ENCODE measurements at regions not wholly inside any gene's neighbourhood (a gene's known extent, or its start where the extent isn't known, plus 50 kb on each side); places are given as distances from the start of the nearest gene placed in this dataset.
A peak's percentile ranks its signal among the peaks of the same experiment; 100 is the strongest.

GRCh38 chr7:66556177-66556548 is 72.5 kb upstream of the KCTD7 start:
- H3K36me3 ChIP-seq (ENCODE audit: control insufficient read depth, insufficient read depth, low read length) = peaks cover 11% of the 10 kb centered on the region

GRCh38 chr7:66556549-66557213 is 72.0 kb upstream of the KCTD7 start:
- no peak for DNase-seq (ENCODE audit: extremely low read depth, insufficient read length)
- H3K4me3 ChIP-seq (replicated peaks; ENCODE audit: low read depth, low read length) = no peak overlapping the region
- H3K27me3 ChIP-seq (replicated peaks; ENCODE audit: control insufficient read depth, insufficient read depth, low read length) = no peaks in the 10 kb centered on the region
- TF ChIP-seq CTCF (IDR thresholded peaks at IDR 0.05; ENCODE audit: insufficient read depth, low read length, poor library complexity, severe bottlenecking) = no peak
- peaks cover 8% of the 10 kb centered on the region for H3K36me3 ChIP-seq (ENCODE audit: control insufficient read depth, insufficient read depth, low read length)

More at GRCh38 chr7:66556177-66556548, 72.5 kb upstream of the KCTD7 start:
- H3K27me3 ChIP-seq (replicated peaks; ENCODE audit: control insufficient read depth, insufficient read depth, low read length) = no peaks in the 10 kb centered on the region
- DNase-seq (ENCODE audit: extremely low read depth, insufficient read length) = no peak
- no peak for TF ChIP-seq CTCF (IDR thresholded peaks at IDR 0.05; ENCODE audit: insufficient read depth, low read length, poor library complexity, severe bottlenecking)
- H3K4me3 ChIP-seq (replicated peaks; ENCODE audit: low read depth, low read length) = no peak overlapping the region

GRCh38 chr7:66557214-66558200 is 71.2 kb upstream of the KCTD7 start:
- H3K4me3 ChIP-seq (replicated peaks; ENCODE audit: low read depth, low read length) = no peak overlapping the region
- H3K27me3 ChIP-seq (replicated peaks; ENCODE audit: control insufficient read depth, insufficient read depth, low read length) = no peaks in the 10 kb centered on the region
- TF ChIP-seq CTCF (IDR thresholded peaks at IDR 0.05; ENCODE audit: insufficient read depth, low read length, poor library complexity, severe bottlenecking) = peak; percentile 99
- DNase-seq (ENCODE audit: extremely low read depth, insufficient read length) = peak; percentile 52
- peaks cover 8% of the 10 kb centered on the region for H3K36me3 ChIP-seq (ENCODE audit: control insufficient read depth, insufficient read depth, low read length)

DNA sequence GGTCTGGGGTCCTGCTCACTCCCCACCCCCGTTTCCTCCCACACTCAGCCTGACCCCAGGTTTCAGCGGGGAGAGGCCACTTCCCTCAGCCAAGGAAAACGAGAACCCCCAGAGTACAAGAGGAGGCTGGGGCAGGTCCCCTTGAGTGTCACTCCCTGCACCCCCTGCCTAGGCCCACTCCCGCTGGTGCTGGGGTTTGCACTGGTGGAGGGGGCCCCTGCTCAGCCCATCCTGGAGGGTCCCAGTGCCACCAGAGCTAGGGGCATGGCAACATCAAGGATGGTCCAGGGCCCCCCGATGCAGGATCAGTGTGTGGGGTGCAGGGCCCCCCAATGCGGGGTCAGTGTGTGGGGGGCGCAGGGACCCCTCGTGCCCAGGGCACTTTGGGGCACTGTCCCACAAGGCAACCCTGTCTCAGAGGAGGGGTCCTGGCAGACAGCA is 70.5 kb upstream of the KCTD7 start:
- H3K4me3 ChIP-seq (replicated peaks; ENCODE audit: low read depth, low read length) = no peak overlapping the region
- H3K36me3 ChIP-seq (ENCODE audit: control insufficient read depth, insufficient read depth, low read length) = peaks cover 5% of the 10 kb centered on the region; the same call in 1 of the 2 replicates
- no peaks in the 10 kb centered on the region for H3K27me3 ChIP-seq (replicated peaks; ENCODE audit: control insufficient read depth, insufficient read depth, low read length)
- DNase-seq (ENCODE audit: extremely low read depth, insufficient read length) = no peak
- TF ChIP-seq CTCF (IDR thresholded peaks at IDR 0.05; ENCODE audit: insufficient read depth, low read length, poor library complexity, severe bottlenecking) = no peak

DNA sequence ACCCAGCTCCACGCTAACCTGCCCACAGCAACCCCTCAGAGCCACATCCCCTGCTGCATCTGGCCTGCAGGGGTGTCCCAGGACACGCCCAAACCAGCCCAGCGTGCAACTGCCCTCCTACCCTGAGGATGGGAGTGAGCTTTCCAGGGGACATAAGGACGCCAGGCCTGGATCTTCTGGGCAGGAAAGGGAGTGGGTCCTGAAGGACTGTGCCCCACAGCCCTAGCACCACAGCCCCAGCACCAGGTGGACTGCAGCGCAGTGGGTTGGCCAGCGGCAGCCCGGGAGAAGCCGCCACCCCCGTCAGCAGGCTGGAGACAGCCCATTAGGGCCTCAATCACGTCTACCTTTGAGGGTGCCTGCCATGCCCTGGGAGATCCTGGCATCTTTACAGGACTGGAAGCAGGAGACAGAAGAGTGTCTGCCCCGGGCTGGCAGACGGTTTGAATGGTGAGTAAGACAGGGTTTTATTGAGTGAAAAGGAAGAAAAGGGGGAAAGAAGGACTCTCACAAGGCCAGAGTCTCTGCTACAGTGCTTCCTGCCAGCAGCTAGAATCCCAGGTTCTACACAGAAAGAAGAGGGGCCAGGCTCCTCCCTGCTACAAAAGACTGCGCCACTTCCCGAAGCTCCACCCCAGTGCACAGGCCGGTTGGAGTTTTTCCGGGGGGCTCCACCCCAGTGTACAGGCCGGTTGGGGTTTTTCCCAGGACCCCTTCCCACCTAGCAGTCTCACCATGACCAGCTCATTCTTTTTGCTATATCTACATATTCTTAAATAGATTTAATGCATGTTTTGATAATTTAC is 69.8 kb upstream of the KCTD7 start:
- Histone ChIP-seq H3K27me3 (replicated peaks; ENCODE audit: control insufficient read depth, insufficient read depth, low read length) (no peaks in the 10 kb centered on the region), H3K36me3 (ENCODE audit: control insufficient read depth, insufficient read depth, low read length) (peaks cover 5% of the 10 kb centered on the region; the same call in 1 of the 2 replicates), H3K4me3 (replicated peaks; ENCODE audit: low read depth, low read length) (no peak overlapping the region)
- TF ChIP-seq CTCF (IDR thresholded peaks at IDR 0.05; ENCODE audit: insufficient read depth, low read length, poor library complexity, severe bottlenecking) = no peak
- DNase-seq (ENCODE audit: extremely low read depth, insufficient read length) = no peak

Data from GM06990 (cell line).